ENCODE measurements at regions not wholly inside any gene's neighbourhood (a gene's known extent, or its start where the extent isn't known, plus 50 kb on each side); places are given as distances from the start of the nearest gene placed in this dataset.

DNA sequence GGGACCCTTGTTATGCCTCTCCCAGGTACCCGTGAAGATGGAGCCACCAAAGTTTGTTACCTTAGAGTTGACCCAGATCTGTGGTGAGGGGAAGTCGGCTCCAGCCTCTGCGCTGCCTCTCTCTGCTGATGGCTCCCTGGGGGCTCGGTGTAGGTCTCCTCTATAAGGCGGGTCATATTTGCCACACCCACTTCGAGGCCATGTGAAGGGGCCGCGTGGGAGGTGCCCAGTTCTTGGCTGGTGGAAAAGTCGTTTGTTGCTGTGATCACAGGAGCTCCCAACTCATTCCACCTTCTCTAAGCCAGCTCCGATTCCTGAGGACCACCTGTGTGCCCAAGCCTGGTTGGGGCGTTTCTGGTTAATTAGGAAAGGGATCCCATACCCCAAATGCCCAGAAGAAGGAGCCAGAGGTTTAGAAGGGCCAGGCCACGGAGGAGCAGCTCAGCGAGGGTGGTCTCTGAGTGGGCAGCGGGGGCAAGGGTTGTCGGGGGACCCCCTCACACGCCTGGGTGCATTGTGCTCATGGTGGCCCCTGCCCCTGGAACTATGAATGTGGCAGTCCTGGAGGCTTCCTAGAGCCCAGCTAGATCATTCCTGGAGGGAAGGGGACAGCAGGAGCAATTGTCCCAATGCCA is 296.5 kb downstream of the ZNF536 start:
- peaks cover 15% of the 10 kb centered on the region for H3K4me1 ChIP-seq (ENCODE audit: insufficient read depth, low read length)
- no peak overlapping the region for H2AFZ ChIP-seq (ENCODE audit: low read depth, low read length)
- H3K27me3 ChIP-seq (ENCODE audit: insufficient read depth, low read length) = no peaks in the 10 kb centered on the region
- H3K36me3 ChIP-seq (ENCODE audit: insufficient read depth, low read length) = no peaks in the 10 kb centered on the region
- no peaks in the 10 kb centered on the region for H3K9me3 ChIP-seq (ENCODE audit: low read length)
- H3K4me3 ChIP-seq (ENCODE audit: low read length) = no peak overlapping the region

DNA sequence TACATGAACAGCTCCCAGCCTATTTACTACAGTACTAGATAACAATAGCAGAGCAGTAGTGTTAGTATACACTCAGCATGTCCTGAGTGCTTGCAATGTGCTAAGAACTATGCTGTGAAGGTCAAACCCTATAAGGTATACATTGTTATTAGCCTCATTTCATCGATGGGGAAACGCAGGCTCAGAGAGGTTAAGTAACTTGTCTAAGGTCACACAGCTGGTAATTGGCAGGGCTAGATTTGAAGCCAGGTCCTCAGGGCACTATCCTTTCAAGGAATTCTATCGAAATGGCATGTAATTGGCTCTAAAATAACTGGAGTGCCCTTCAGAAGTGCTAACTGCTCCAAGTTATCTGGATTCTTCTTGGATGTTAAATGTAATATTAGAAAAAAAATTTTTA is 295.6 kb downstream of the ZNF536 start:
- H3K4me1 ChIP-seq (ENCODE audit: insufficient read depth, low read length) = peaks cover 24% of the 10 kb centered on the region
- H3K36me3 ChIP-seq (ENCODE audit: insufficient read depth, low read length) = no peaks in the 10 kb centered on the region
- H3K4me3 ChIP-seq (ENCODE audit: low read length) = no peak overlapping the region
- no peaks in the 10 kb centered on the region for H3K27me3 ChIP-seq (ENCODE audit: insufficient read depth, low read length)
- H3K9me3 ChIP-seq (ENCODE audit: low read length) = no peaks in the 10 kb centered on the region
- no peak overlapping the region for H2AFZ ChIP-seq (ENCODE audit: low read depth, low read length)

DNA sequence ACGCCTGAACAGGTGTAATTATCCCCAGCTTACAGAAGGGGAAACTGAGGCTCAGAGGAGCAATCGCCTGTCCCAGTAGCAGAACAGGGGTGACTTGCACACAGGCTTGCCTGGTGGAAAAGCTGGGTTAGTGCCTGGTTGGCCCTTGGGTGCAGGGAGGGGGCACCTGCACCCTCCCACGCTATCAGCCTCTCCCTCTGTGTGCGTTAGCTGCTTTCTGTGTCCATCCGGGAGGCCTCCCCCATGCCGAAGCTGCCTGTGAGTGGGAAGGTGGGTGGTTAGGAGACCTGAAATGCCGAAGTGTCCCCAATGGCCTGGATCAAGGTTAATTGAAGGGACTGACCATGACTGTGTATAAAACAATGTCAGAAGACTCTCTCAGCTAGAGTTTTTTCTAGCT is 295.0 kb downstream of the ZNF536 start:
- no peak overlapping the region for H2AFZ ChIP-seq (ENCODE audit: low read depth, low read length)
- no peak overlapping the region for H3K4me3 ChIP-seq (ENCODE audit: low read length)
- H3K36me3 ChIP-seq (ENCODE audit: insufficient read depth, low read length) = no peaks in the 10 kb centered on the region
- H3K27me3 ChIP-seq (ENCODE audit: insufficient read depth, low read length) = no peaks in the 10 kb centered on the region
- no peaks in the 10 kb centered on the region for H3K9me3 ChIP-seq (ENCODE audit: low read length)
- H3K4me1 ChIP-seq (ENCODE audit: insufficient read depth, low read length) = peaks cover 29% of the 10 kb centered on the region

DNA sequence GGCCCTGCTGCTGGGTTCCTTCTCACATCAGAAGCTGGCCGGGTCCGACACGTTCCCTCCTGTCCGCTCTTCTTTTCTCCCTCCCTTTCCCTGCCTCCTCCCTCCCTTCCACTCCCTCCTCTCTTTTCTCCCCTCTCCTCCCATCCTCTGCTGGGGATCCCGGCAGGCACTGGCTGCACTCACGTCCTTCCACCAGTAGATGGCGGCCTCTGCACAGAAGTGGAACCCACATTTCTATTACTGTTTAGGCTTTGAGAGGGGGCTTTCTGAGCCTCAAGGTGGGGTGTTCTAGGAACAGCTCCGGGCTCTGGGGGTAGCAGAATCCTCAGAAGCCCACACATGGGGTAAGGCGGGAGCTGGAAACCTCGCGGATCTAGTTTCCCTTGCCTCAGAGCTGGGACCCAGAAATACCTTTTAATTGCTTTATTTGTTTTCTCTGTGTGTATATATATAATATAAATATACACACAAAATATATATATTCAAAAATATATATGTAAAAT is 294.2 kb downstream of the ZNF536 start:
- Histone ChIP-seq H3K9me3 (ENCODE audit: low read length) (no peaks in the 10 kb centered on the region), H3K4me1 (ENCODE audit: insufficient read depth, low read length) (peaks cover 35% of the 10 kb centered on the region), H2AFZ (ENCODE audit: low read depth, low read length) (no peak overlapping the region), H3K36me3 (ENCODE audit: insufficient read depth, low read length) (no peaks in the 10 kb centered on the region), H3K4me3 (ENCODE audit: low read length) (no peak overlapping the region), H3K27me3 (ENCODE audit: insufficient read depth, low read length) (no peaks in the 10 kb centered on the region)

DNA sequence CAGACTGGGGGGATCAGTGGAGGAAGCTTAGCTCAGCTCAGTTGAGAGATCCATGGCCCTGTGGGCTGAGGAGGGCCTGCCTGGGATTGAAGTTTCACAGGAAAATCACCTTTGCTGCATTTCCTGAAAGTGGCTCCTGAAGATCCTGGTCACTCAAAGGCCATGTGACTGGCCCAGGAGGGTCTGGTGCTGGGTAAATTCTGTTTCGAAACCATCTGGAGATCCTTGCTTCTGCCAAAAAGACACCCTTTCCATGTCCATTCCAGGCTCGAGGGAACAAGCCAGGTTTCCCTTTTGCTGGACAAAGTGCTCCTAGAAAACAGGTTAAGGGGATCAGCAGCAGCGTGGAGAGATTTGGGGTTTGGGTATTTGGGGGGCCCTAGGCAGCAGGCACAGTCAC is 293.3 kb downstream of the ZNF536 start:
- H2AFZ ChIP-seq (ENCODE audit: low read depth, low read length) = no peak overlapping the region
- H3K9me3 ChIP-seq (ENCODE audit: low read length) = no peaks in the 10 kb centered on the region
- H3K4me1 ChIP-seq (ENCODE audit: insufficient read depth, low read length) = peaks cover 35% of the 10 kb centered on the region
- H3K4me3 ChIP-seq (ENCODE audit: low read length) = no peak overlapping the region
- H3K27me3 ChIP-seq (ENCODE audit: insufficient read depth, low read length) = no peaks in the 10 kb centered on the region
- no peaks in the 10 kb centered on the region for H3K36me3 ChIP-seq (ENCODE audit: insufficient read depth, low read length)

DNA sequence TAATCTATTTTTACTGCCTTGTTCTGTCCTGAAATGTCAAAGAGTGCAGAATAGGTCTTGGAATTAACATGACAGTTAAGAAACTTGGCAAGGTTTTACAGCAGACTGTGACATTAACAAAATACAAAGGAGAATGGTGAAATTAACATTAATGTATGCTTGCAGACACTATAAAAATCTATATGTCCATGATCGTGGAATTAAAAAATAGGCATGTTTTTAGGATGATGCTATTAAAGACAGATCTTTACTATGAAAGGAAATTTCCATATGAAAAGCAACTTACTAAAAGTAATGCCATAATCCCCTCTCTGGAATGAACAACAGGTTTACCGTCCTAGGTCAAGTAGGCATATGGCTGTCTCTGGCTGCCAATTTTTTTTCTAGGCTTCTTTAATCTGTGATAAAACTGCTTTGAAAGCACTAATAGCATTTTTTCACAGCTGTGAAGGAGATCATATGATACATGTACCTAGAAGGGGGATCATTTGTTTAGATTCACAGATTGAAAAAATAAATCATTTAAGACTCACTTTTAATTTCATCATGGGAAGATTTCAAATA is 291.5 kb downstream of the ZNF536 start:
- Histone ChIP-seq H3K4me3 (ENCODE audit: low read length) (no peak overlapping the region), H3K9me3 (ENCODE audit: low read length) (peaks cover 4% of the 10 kb centered on the region), H3K4me1 (ENCODE audit: insufficient read depth, low read length) (peaks cover 31% of the 10 kb centered on the region), H3K27me3 (ENCODE audit: insufficient read depth, low read length) (no peaks in the 10 kb centered on the region), H3K36me3 (ENCODE audit: insufficient read depth, low read length) (no peaks in the 10 kb centered on the region), H2AFZ (ENCODE audit: low read depth, low read length) (no peak overlapping the region)

DNA sequence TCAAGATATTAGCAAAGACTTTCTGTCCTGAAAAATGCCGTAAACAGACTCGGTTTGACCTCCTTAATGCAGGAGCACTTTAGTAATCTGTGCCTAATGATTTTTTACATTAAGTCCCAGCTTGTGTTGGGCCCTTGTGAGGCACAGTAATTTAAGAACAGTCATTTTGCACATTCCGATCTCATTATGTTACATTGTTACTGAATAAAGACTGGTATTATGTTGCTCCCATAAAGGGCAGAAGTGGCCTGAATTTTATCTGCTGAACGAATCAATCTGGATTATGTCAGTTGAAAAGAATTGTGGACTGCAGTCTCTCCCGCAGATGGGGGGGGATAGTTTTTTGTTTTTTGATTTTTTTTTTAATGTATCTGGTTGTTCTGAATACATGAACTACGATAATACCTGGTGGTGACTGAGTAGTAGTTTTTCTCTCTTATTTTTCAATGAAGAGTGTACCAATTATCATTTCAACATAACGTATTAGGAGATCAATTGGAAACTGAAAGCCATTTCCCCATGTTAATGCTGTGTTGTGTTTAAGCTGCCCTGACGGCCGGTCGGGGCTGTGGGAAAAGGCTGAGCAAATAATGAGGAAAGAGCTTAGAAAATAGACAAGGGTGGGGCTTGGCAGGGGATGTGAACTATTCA is 290.2 kb downstream of the ZNF536 start:
- no peak overlapping the region for H3K4me3 ChIP-seq (ENCODE audit: low read length)
- H3K36me3 ChIP-seq (ENCODE audit: insufficient read depth, low read length) = no peaks in the 10 kb centered on the region
- no peak overlapping the region for H2AFZ ChIP-seq (ENCODE audit: low read depth, low read length)
- no peaks in the 10 kb centered on the region for H3K27me3 ChIP-seq (ENCODE audit: insufficient read depth, low read length)
- H3K9me3 ChIP-seq (ENCODE audit: low read length) = peaks cover 4% of the 10 kb centered on the region
- peaks cover 31% of the 10 kb centered on the region for H3K4me1 ChIP-seq (ENCODE audit: insufficient read depth, low read length)

DNA sequence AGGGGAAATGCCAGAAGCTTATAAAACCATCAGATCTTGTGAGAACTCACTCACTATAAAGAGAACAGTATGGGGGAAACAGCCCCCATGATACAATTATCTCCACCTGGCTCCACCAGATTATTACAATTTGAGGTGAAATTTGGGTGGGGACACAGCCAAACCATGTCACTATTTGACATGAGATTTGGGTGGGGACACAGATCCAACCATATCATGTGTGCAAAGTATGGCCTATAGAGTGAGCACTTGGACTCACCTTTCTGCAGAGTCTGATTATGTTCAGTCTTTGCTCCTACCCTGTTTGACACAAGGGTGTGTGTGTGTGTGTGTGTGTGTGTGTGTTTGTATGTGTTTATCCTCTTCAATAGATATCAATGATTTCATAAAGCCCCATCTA is 287.5 kb downstream of the ZNF536 start:
- no peaks in the 10 kb centered on the region for H3K36me3 ChIP-seq (ENCODE audit: insufficient read depth, low read length)
- no peak overlapping the region for H2AFZ ChIP-seq (ENCODE audit: low read depth, low read length)
- H3K27me3 ChIP-seq (ENCODE audit: insufficient read depth, low read length) = no peaks in the 10 kb centered on the region
- H3K4me1 ChIP-seq (ENCODE audit: insufficient read depth, low read length) = peaks cover 30% of the 10 kb centered on the region
- peaks cover 4% of the 10 kb centered on the region for H3K9me3 ChIP-seq (ENCODE audit: low read length)
- no peak overlapping the region for H3K4me3 ChIP-seq (ENCODE audit: low read length)

DNA sequence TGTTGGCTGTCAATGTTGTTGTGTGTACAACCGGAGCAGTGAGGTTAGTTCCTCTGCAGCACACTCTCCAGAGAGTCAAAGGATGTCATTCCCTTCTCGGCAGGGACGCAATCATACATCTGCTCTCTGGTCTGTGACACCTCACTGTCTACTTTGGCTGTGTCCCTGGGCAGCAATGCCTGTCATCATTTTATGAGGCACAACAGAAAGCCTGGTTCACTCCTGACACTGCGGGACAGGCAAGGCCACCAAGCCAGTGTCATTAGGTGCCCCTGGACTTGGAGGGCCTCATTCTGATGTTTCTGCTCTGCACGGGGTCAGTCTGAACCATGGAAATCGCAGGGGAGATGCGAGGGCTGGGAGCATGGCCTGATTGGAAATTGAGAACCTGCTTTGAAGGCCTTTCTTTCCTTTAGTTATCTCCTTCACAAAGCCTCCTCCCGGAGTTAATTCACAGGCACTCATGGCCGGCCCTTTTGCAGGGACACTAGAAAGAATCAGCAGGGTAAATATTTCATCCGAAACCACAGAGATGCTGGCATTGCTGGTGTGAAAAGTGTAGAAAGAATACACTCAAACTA is 284.4 kb downstream of the ZNF536 start:
- H3K4me1 ChIP-seq (ENCODE audit: insufficient read depth, low read length) = peaks cover 14% of the 10 kb centered on the region
- no peaks in the 10 kb centered on the region for H3K27me3 ChIP-seq (ENCODE audit: insufficient read depth, low read length)
- H3K9me3 ChIP-seq (ENCODE audit: low read length) = peaks cover 4% of the 10 kb centered on the region
- no peak overlapping the region for H2AFZ ChIP-seq (ENCODE audit: low read depth, low read length)
- no peak overlapping the region for H3K4me3 ChIP-seq (ENCODE audit: low read length)
- H3K36me3 ChIP-seq (ENCODE audit: insufficient read depth, low read length) = no peaks in the 10 kb centered on the region

DNA sequence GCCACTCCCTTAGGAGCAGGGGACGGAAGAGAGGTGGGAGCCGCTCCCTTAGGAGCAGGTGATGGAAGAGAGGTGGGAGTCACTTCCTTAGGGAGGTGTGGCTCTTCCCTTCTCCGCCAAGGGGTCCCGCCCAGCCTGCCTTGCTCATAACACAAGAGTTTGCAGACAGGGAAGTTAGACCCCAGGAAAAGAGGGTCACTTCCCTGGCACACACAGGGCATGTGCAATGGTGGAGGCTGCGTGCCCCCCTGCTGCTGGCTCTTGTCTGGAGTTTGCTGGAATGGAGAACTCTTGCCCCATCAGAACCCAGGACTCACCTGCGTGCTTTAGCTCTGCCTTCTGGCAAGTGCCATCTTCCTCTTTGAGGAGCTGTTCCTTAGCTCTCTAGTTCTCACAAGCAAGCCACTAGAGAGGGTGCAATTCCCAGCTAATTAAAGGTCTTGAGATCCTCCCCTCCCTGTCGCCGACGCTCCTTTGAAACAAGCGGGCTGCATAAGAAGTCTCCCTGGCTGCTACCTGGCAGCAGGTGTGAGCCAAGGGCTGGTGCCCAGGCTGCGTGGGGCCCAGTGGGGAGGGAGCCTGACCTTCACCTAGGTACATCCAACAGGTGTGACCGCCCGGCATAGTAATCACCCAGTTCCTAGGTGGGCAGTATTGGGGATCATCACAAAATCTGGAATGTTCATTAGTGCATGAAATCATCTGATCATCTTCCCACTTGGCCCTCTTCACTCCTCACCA is 281.6 kb downstream of the ZNF536 start:
- H3K4me1 ChIP-seq (ENCODE audit: insufficient read depth, low read length) = peaks cover 41% of the 10 kb centered on the region
- no peaks in the 10 kb centered on the region for H3K9me3 ChIP-seq (ENCODE audit: low read length)
- H2AFZ ChIP-seq (ENCODE audit: low read depth, low read length) = no peak overlapping the region
- no peaks in the 10 kb centered on the region for H3K27me3 ChIP-seq (ENCODE audit: insufficient read depth, low read length)
- H3K4me3 ChIP-seq (ENCODE audit: low read length) = no peak overlapping the region
- no peaks in the 10 kb centered on the region for H3K36me3 ChIP-seq (ENCODE audit: insufficient read depth, low read length)

DNA sequence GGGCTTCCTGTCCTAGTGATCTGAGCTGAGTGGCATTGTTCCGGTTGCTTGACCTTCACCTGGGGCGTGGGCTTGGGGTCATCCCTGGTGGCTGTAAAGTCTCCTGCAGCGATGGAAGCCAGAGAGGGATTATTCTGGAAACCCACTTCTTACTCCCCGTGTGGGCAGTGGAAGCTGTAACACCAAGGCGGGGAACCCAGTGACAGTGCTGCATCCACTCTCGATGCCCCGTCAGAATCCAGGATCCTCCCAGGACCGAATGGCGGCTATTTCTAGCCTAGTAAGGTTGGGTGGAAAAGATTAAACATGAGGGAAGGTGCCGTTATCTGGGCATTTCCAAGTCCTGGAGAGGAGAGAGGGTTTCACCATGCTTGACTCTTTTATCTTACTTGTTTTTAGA is 280.6 kb downstream of the ZNF536 start:
- H3K4me1 ChIP-seq (ENCODE audit: insufficient read depth, low read length) = peaks cover 51% of the 10 kb centered on the region
- no peaks in the 10 kb centered on the region for H3K27me3 ChIP-seq (ENCODE audit: insufficient read depth, low read length)
- H3K9me3 ChIP-seq (ENCODE audit: low read length) = no peaks in the 10 kb centered on the region
- no peak overlapping the region for H3K4me3 ChIP-seq (ENCODE audit: low read length)
- H2AFZ ChIP-seq (ENCODE audit: low read depth, low read length) = no peak overlapping the region
- no peaks in the 10 kb centered on the region for H3K36me3 ChIP-seq (ENCODE audit: insufficient read depth, low read length)

DNA sequence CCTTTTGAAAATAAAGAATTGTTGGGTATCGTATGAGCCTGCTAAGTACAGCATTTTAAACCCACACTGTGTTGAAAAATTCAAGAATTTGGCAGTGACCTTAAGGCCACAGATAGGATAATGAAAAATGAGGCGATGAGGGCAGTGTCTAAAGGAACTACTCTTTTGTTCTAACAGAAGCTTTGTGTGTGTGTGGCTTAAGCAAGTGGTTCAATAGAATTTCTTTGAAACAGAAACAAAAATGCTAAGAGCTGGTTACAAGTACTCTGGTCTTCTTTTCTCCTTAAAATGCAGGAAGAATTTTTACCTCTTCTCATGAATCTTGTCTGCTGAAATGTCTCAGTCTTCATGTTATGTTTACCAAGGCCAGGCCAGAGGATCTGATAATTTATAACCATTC is 279.5 kb downstream of the ZNF536 start:
- H3K27me3 ChIP-seq (ENCODE audit: insufficient read depth, low read length) = no peaks in the 10 kb centered on the region
- H3K4me3 ChIP-seq (ENCODE audit: low read length) = no peak overlapping the region
- no peaks in the 10 kb centered on the region for H3K9me3 ChIP-seq (ENCODE audit: low read length)
- H3K4me1 ChIP-seq (ENCODE audit: insufficient read depth, low read length) = peaks cover 62% of the 10 kb centered on the region
- no peaks in the 10 kb centered on the region for H3K36me3 ChIP-seq (ENCODE audit: insufficient read depth, low read length)
- H2AFZ ChIP-seq (ENCODE audit: low read depth, low read length) = no peak overlapping the region

DNA sequence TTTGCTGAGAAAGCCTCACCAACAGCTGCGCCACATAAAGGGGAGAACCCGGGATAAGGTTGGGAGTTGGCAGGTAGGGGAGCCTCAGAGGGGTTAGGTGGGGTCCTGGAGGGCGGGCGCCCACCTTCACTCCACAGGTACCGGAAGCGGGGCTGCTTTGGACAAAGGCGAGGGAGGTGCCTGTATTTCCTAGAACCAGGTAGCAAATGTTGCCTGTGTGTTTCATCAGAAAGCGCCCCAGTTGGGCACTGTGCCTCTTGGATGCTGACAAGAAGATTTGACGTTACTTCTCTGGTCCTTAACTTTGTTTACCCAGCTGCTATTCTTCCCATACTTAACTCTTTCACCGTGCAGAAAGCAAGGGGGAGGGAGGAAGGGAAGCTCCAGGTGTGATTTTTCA is 278.9 kb downstream of the ZNF536 start:
- peaks cover 68% of the 10 kb centered on the region for H3K4me1 ChIP-seq (ENCODE audit: insufficient read depth, low read length)

More for the DNA sequence above, 278.9 kb downstream of the ZNF536 start:
- Histone ChIP-seq H2AFZ (ENCODE audit: low read depth, low read length) (no peak overlapping the region), H3K27me3 (ENCODE audit: insufficient read depth, low read length) (no peaks in the 10 kb centered on the region), H3K9me3 (ENCODE audit: low read length) (no peaks in the 10 kb centered on the region), H3K4me3 (ENCODE audit: low read length) (no peak overlapping the region), H3K36me3 (ENCODE audit: insufficient read depth, low read length) (no peaks in the 10 kb centered on the region)
